ENCODE measurements at regions not wholly inside any gene's neighbourhood (a gene's known extent, or its start where the extent isn't known, plus 50 kb on each side); places are given as distances from the start of the nearest gene placed in this dataset.

- Mint-ChIP-seq H3K27me3 (ENCODE audit: unreplicated experiment) (peaks cover 75% of the 10 kb centered on the region), H3K4me3 (ENCODE audit: low read depth, unreplicated experiment) (no peak overlapping the region), H3K36me3 (ENCODE audit: insufficient read depth, unreplicated experiment) (no peaks in the 10 kb centered on the region), H3K4me1 (ENCODE audit: low read depth, unreplicated experiment) (peaks cover 22% of the 10 kb centered on the region), H3K27ac (ENCODE audit: unreplicated experiment) (no peak overlapping the region), H3K9me3 (ENCODE audit: low read depth, unreplicated experiment) (no peaks in the 10 kb centered on the region)
- DNase-seq, result no peak
- CTCF ChIA-PET, result no interaction called here
- BruUV-seq (replicated peaks), result no TSS peak
- TF ChIP-seq CTCF (IDR thresholded peaks at IDR 0.05; ENCODE audit: unreplicated experiment), result no peak
- intact Hi-C loops (cut with micrococcal nuclease; ENCODE audit: unreplicated experiment), result loop anchor here (5.0 kb wide), 1 partner anchor 340 kb away; no protein-coding TSS in a partner anchor
Measured at GRCh38 chr3:43857361-43858293, 166.9 kb downstream of the ABHD5 start.

- intact Hi-C loops (cut with micrococcal nuclease; ENCODE audit: unreplicated experiment), result loop anchor here (5.0 kb wide), 1 partner anchor 339 kb away; no protein-coding TSS in a partner anchor
- no peak for DNase-seq
- H3K36me3 Mint-ChIP-seq (ENCODE audit: insufficient read depth, unreplicated experiment), result no peaks in the 10 kb centered on the region
- no peak for TF ChIP-seq CTCF (IDR thresholded peaks at IDR 0.05; ENCODE audit: unreplicated experiment)
- no peaks in the 10 kb centered on the region for H3K9me3 Mint-ChIP-seq (ENCODE audit: low read depth, unreplicated experiment)
- H3K27ac Mint-ChIP-seq (ENCODE audit: unreplicated experiment), result no peak overlapping the region
- H3K4me1 Mint-ChIP-seq (ENCODE audit: low read depth, unreplicated experiment), result peaks cover 22% of the 10 kb centered on the region
- no peak overlapping the region for H3K4me3 Mint-ChIP-seq (ENCODE audit: low read depth, unreplicated experiment)
- CTCF ChIA-PET, result no interaction called here
- no TSS peak for BruUV-seq (replicated peaks)
- peaks cover 82% of the 10 kb centered on the region for H3K27me3 Mint-ChIP-seq (ENCODE audit: unreplicated experiment)
Measured at GRCh38 chr3:43858294-43858701, 167.6 kb downstream of the ABHD5 start.

- H3K9me3 Mint-ChIP-seq (ENCODE audit: low read depth, unreplicated experiment), result no peaks in the 10 kb centered on the region
- CTCF ChIA-PET, result no interaction called here
- DNase-seq, result no peak
- H3K36me3 Mint-ChIP-seq (ENCODE audit: insufficient read depth, unreplicated experiment), result no peaks in the 10 kb centered on the region
- intact Hi-C loops (cut with micrococcal nuclease; ENCODE audit: unreplicated experiment), result loop anchor here (5.0 kb wide), 1 partner anchor 338 kb away; no protein-coding TSS in a partner anchor
- peaks cover 30% of the 10 kb centered on the region for H3K4me1 Mint-ChIP-seq (ENCODE audit: low read depth, unreplicated experiment)
- no TSS peak for BruUV-seq (replicated peaks)
- TF ChIP-seq CTCF (IDR thresholded peaks at IDR 0.05; ENCODE audit: unreplicated experiment), result no peak
- no peak overlapping the region for H3K27ac Mint-ChIP-seq (ENCODE audit: unreplicated experiment)
- no peak overlapping the region for H3K4me3 Mint-ChIP-seq (ENCODE audit: low read depth, unreplicated experiment)
- peaks cover 84% of the 10 kb centered on the region for H3K27me3 Mint-ChIP-seq (ENCODE audit: unreplicated experiment)
Measured at GRCh38 chr3:43859766-43860165, 169.0 kb downstream of the ABHD5 start.

- intact Hi-C loops (cut with micrococcal nuclease; ENCODE audit: unreplicated experiment), result no loop called here
- no peak for TF ChIP-seq CTCF (IDR thresholded peaks at IDR 0.05; ENCODE audit: unreplicated experiment)
- H3K4me1 Mint-ChIP-seq (ENCODE audit: low read depth, unreplicated experiment), result peaks cover 27% of the 10 kb centered on the region
- no TSS peak for BruUV-seq (replicated peaks)
- H3K27ac Mint-ChIP-seq (ENCODE audit: unreplicated experiment), result no peak overlapping the region
- no peaks in the 10 kb centered on the region for H3K9me3 Mint-ChIP-seq (ENCODE audit: low read depth, unreplicated experiment)
- DNase-seq, result no peak
- peaks cover 68% of the 10 kb centered on the region for H3K27me3 Mint-ChIP-seq (ENCODE audit: unreplicated experiment)
- CTCF ChIA-PET, result no interaction called here
- no peaks in the 10 kb centered on the region for H3K36me3 Mint-ChIP-seq (ENCODE audit: insufficient read depth, unreplicated experiment)
- no peak overlapping the region for H3K4me3 Mint-ChIP-seq (ENCODE audit: low read depth, unreplicated experiment)
Measured at GRCh38 chr3:43861635-43862034, 170.9 kb downstream of the ABHD5 start.
